ENCODE measurements at regions not wholly inside any gene's neighbourhood (a gene's known extent, or its start where the extent isn't known, plus 50 kb on each side); places are given as distances from the start of the nearest gene placed in this dataset.

DNA sequence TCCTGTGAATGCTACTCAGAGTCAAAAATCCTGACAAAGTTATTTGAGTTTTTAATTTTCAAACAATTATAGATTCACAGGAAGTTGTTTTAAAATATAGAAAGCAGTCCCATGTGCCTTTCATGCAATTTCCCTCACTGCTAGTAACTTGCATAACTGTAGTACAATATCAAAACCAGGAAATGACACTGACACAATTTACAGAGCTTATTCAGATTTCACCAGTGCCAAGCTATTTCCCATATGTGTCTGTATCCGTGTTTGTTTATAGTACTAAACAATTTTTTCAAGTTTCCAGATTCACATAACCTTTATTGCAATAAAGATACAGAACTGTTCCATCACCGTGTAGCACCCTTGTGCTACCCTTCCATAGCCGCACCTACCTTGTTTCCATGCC is 934.6 kb downstream of the PCDH17 start:
- ChIA-PET POLR2A (no interaction called here), CTCF (interaction anchor here (1.0 kb wide), 1 partner anchor 20 kb away, joined by 3 read pairs; no protein-coding TSS in a partner anchor)
- TF ChIP-seq, protein P1, sequence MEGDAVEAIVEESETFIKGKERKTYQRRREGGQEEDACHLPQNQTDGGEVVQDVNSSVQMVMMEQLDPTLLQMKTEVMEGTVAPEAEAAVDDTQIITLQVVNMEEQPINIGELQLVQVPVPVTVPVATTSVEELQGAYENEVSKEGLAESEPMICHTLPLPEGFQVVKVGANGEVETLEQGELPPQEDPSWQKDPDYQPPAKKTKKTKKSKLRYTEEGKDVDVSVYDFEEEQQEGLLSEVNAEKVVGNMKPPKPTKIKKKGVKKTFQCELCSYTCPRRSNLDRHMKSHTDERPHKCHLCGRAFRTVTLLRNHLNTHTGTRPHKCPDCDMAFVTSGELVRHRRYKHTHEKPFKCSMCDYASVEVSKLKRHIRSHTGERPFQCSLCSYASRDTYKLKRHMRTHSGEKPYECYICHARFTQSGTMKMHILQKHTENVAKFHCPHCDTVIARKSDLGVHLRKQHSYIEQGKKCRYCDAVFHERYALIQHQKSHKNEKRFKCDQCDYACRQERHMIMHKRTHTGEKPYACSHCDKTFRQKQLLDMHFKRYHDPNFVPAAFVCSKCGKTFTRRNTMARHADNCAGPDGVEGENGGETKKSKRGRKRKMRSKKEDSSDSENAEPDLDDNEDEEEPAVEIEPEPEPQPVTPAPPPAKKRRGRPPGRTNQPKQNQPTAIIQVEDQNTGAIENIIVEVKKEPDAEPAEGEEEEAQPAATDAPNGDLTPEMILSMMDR (IDR thresholded peaks at IDR 0.05; ENCODE audit: control extremely low read depth, extremely low read depth, low read depth, missing control alignments): no peak
- no peak for DNase-seq (ENCODE audit: extremely low spot score)

DNA sequence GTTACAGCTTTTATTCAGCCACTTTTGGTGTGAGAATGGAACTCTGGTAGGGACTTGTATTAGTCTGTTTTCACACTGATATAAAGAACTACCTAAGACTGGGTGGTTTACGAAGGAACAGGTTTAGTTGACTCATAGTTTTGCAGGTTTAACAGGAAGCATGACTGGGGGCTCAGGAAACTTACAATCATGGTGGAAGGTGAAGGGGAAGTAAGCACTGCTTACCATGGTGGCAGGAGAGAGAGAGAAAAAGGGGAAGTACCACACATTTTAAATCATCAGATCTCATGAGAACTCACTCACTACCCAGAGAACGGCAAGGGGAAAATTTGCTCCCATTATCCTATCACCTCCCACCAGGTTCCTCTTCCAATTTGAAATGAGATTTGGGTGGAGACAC is 942.2 kb downstream of the PCDH17 start:
- TF ChIP-seq, protein P1 (IDR thresholded peaks at IDR 0.05; ENCODE audit: control extremely low read depth, extremely low read depth, low read depth, missing control alignments): no peak
- CTCF ChIA-PET: no interaction called here
- POLR2A ChIA-PET: no interaction called here
- DNase-seq (ENCODE audit: extremely low spot score): no peak

DNA sequence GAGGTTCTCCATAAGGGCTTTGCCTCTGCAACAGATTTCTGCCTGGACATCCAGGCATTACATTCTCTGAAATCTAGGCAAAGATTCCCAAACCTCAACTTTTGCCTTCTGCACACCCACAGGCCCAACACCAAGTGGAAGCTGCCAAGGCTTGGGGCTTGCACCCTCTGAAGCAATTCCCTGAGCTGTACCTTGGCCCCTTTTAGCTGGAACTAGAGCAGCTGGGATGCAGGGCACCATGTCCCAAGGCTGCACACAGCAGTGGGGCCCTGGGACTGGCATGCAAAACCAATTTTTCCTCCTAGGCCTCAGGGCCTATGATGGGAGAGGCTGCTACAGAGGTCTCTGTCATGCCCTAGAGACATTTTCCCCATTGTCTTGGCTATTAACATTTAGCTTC is 943.2 kb downstream of the PCDH17 start:
- ChIA-PET CTCF (no interaction called here), POLR2A (no interaction called here)
- TF ChIP-seq, protein P1 (IDR thresholded peaks at IDR 0.05; ENCODE audit: control extremely low read depth, extremely low read depth, low read depth, missing control alignments): no peak
- no peak for DNase-seq (ENCODE audit: extremely low spot score)

DNA sequence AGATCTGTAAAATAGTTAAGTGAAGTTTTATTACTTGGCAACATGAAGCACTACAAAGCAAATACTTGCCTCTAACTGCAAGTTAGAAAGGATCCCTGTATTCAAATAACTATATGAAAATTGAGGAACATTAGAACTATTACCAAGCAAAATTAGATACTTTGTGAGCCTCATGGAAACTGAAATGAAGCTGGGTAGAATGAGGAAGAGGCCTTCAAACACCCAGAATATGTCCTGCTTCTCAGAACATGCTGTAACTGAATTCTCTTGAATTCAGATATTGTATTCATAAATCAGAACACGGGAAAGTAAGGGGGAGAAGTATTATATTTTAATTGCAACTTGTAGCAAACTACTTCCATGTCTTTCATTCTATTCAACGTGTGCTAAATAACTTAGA is 947.9 kb downstream of the PCDH17 start:
- POLR2A ChIA-PET: no interaction called here
- CTCF ChIA-PET: no interaction called here
- TF ChIP-seq, protein P1 (IDR thresholded peaks at IDR 0.05; ENCODE audit: control extremely low read depth, extremely low read depth, low read depth, missing control alignments): no peak
- no peak for DNase-seq (ENCODE audit: extremely low spot score)

DNA sequence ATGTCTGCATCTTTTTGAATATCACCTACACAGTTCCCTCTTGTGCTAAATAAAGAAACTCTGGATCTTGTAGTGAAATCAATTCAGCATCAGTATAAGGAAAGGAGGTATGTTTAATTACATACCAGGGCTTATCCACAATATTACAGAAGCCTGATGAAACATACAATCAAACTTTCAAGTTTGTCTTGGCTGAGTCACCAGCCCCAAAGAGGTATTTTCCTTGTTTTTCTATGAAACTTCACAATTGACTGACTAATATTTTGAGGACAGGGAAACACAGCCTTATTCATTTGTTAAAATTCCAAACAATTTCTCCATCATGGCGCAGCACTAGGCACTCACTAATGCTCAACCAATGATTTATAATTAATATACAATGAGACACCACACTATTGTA is 952.4 kb downstream of the PCDH17 start:
- TF ChIP-seq, protein P1 (IDR thresholded peaks at IDR 0.05; ENCODE audit: control extremely low read depth, extremely low read depth, low read depth, missing control alignments): no peak
- no peak for DNase-seq (ENCODE audit: extremely low spot score)
- CTCF ChIA-PET: no interaction called here
- POLR2A ChIA-PET: no interaction called here

DNA sequence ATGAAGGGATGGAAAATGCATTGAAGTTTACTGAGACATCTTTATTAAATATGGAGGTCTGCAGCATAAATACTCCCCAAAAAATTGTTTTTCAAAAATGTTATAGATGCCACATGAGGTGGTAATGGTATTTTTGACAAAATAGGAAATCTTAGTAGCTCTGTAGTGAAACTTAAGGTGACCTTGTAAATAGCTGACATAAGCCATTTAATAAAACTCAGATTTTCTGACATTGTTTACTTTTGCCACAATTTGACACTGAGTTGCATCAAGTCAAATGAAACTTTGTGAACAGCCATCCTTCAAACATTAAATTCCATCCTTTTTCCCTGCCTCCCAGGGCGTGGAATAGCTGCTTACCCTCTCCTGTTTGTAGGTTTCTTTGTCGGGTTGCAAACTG is 953.1 kb downstream of the PCDH17 start:
- ChIA-PET CTCF (interaction anchor here (1.0 kb wide), 1 partner anchor 30 kb away, joined by 3 read pairs; no protein-coding TSS in a partner anchor), POLR2A (no interaction called here)
- TF ChIP-seq, protein P1 (IDR thresholded peaks at IDR 0.05; ENCODE audit: control extremely low read depth, extremely low read depth, low read depth, missing control alignments): no peak
- no peak for DNase-seq (ENCODE audit: extremely low spot score)

DNA sequence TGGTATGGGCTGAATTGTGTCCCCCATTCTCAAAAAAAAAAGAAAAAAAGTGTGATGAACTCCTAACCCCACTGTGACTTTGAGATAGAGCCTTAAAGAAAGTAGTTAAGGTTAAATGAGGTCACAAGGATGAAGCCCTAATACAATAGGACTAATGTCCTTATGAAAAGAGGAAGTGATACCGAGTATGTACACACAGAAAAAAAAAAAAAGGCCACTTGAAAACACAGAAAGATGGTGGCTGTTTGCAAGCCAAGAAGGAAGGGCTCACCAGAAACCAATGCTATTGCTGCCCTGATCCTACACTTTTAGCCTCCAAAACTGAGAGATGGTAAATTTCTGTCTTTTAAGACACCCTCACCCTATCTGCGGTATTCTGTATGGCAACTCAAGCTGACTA is 955.6 kb downstream of the PCDH17 start:
- TF ChIP-seq, protein P1 (IDR thresholded peaks at IDR 0.05; ENCODE audit: control extremely low read depth, extremely low read depth, low read depth, missing control alignments): no peak
- ChIA-PET POLR2A (no interaction called here), CTCF (no interaction called here)
- peak; percentile 11 for DNase-seq (ENCODE audit: extremely low spot score)
